Memory B cell (primary cell): ENCODE measurements at regions not wholly inside any gene's neighbourhood (a gene's known extent, or its start where the extent isn't known, plus 50 kb on each side); places are given as distances from the start of the nearest gene placed in this dataset.

Experiments used
- ATAC-seq: fragments of 150-1000 bp; cut with Tn5 transposase; 2 replicates; pipeline ENCODE4 v1.10.0; 2021; ENCODE audit warnings: low read depth, mild to moderate bottlenecking, moderate library complexity
- DNase-seq, 2 donors: peaks; one replicate each; pipeline ENCODE4 v3.0.0; 2022; ENCODE audit warnings: low spot score in 2 of 2
- H3K27ac Mint-ChIP-seq: one replicate; pipeline ENCODE4 v1.8.0; 2022; ENCODE audit warnings: mild to moderate bottlenecking, moderate library complexity, mixed read lengths
- H3K27me3 Mint-ChIP-seq: one replicate; pipeline ENCODE4 v1.8.0; 2022; ENCODE audit warnings: mixed read lengths
- H3K36me3 Mint-ChIP-seq: one replicate; pipeline ENCODE4 v1.8.0; 2022; ENCODE audit warnings: mild to moderate bottlenecking, mixed read lengths
- H3K4me1 Mint-ChIP-seq: one replicate; pipeline ENCODE4 v1.8.0; 2022; ENCODE audit warnings: mixed read lengths
- H3K4me3 Mint-ChIP-seq: one replicate; pipeline ENCODE4 v1.8.0; 2022; ENCODE audit warnings: mild to moderate bottlenecking, moderate library complexity, mixed read lengths
- H3K9me3 Mint-ChIP-seq: one replicate; pipeline ENCODE4 v1.8.0; 2022; ENCODE audit warnings: mixed read lengths

DNA sequence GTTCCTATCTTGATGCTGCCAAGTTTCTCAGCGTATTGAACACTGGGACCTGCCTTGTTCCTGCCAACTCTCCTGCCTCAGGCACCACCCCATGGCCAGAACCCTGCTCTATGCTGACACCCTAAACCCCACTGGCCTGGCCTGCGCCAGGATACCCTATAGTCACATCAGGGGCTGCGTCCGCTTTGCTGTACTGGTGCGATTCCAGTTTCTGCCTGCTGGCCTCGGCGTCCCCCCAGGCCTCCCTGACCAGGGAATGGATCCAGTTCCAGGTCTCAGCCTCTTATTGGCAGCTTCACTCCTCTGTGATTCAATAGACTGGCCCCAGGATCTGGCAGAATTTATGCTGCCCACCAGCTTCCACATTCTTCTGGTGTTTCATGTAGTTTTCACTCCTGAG is 55.0 kb downstream of the GPR6 start:
- H3K27me3 Mint-ChIP-seq, result no peaks in the 10 kb centered on the region
- no peak overlapping the region for H3K27ac Mint-ChIP-seq
- ATAC-seq (no peak), DNase-seq (no peak)
- no peaks in the 10 kb centered on the region for H3K9me3 Mint-ChIP-seq
- H3K4me3 Mint-ChIP-seq, result no peak overlapping the region
- no peaks in the 10 kb centered on the region for H3K36me3 Mint-ChIP-seq
- H3K4me1 Mint-ChIP-seq, result no peaks in the 10 kb centered on the region

DNA sequence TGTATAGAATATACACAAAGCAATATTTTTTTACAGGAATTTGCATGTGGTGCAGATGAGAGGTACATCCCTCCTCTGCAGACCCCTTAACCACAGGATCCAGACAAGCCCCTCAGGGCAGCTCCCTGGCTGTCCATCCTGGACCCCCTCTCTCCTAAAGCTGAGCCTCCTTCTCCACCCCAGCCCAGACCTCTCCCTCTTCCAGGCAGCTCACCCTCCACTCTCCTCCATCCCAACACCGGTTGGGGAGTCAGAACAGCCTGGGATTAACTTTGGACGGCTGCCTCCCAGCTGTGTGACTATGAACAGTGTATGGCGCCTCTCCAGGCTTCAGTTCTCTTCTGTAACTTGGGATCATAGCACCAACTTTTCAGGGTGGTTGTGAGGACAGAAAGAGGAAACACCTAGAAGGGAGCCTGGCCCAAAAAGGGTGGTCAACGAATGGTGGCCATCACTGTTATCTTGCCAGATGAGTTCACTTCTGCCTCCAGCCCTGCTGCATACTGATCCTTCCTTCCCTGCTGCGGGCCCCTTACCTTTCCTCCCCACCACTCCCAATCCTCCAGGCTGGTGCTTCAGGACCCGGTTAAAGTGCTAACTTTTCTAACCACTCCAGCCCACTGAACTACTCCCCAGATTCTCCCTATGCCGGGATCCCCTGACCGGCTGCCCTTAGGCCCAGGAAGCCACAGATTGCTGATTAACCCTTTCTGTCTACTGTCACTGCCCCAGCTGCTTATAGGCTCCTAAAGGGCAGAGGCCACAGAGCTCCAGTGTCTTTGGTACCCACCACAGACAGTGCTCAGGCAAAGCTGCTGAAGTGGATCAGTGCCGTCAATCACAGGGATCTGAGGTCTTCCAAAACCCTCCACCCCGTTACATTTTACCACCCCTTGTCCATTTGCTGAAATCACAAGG is 55.9 kb downstream of the GPR6 start:
- Mint-ChIP-seq H3K9me3 (no peaks in the 10 kb centered on the region), H3K36me3 (no peaks in the 10 kb centered on the region), H3K27me3 (no peaks in the 10 kb centered on the region), H3K27ac (no peak overlapping the region), H3K4me3 (no peak overlapping the region), H3K4me1 (no peaks in the 10 kb centered on the region)
- DNase-seq, result no peak
- no peak for ATAC-seq

DNA sequence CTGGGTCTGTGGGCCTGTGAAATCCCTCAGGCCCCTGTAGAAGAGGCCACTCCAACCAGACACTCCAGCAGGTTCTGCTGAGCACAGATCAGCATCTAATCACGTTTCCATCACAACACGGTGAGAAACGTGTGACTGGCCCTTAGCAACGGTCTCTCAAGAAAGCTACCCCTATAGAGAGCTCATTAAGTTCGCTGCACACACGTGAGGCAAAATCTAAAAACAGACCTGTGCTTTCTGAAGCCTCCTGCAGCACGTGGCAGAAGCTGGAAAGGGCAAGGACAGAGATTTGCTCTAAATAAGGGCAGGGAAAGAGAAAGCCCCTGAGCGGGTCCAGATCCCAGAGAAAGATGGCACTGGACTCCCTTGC is 56.5 kb downstream of the GPR6 start:
- no peak overlapping the region for H3K27ac Mint-ChIP-seq
- H3K36me3 Mint-ChIP-seq, result no peaks in the 10 kb centered on the region
- no peak overlapping the region for H3K4me3 Mint-ChIP-seq
- no peak for ATAC-seq
- no peaks in the 10 kb centered on the region for H3K9me3 Mint-ChIP-seq
- DNase-seq, result no peak
- H3K4me1 Mint-ChIP-seq, result peaks cover 4% of the 10 kb centered on the region
- H3K27me3 Mint-ChIP-seq, result no peaks in the 10 kb centered on the region

DNA sequence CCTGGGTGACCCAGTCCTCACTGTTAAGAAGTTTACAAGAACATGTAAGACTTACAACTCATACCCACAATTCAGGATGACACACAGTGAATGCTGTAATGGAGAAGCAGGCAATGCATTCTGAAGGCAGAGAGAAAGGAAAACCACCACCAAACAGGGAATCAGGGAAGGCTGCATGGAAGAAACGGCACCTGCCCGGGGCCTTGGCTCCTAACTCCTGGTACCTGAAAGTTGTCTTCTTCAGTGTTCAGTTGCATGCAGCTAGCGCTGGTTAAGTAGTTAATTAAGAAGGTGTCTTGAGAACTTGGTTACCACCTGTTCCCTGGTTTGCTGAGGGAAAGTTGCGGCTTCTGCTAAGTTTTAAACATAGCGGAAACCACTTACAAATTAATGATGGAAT is 57.2 kb downstream of the GPR6 start:
- no peak overlapping the region for H3K4me3 Mint-ChIP-seq
- peaks cover 4% of the 10 kb centered on the region for H3K4me1 Mint-ChIP-seq
- no peak overlapping the region for H3K27ac Mint-ChIP-seq
- ATAC-seq, result no peak
- H3K27me3 Mint-ChIP-seq, result no peaks in the 10 kb centered on the region
- no peak for DNase-seq
- no peaks in the 10 kb centered on the region for H3K9me3 Mint-ChIP-seq
- no peaks in the 10 kb centered on the region for H3K36me3 Mint-ChIP-seq

DNA sequence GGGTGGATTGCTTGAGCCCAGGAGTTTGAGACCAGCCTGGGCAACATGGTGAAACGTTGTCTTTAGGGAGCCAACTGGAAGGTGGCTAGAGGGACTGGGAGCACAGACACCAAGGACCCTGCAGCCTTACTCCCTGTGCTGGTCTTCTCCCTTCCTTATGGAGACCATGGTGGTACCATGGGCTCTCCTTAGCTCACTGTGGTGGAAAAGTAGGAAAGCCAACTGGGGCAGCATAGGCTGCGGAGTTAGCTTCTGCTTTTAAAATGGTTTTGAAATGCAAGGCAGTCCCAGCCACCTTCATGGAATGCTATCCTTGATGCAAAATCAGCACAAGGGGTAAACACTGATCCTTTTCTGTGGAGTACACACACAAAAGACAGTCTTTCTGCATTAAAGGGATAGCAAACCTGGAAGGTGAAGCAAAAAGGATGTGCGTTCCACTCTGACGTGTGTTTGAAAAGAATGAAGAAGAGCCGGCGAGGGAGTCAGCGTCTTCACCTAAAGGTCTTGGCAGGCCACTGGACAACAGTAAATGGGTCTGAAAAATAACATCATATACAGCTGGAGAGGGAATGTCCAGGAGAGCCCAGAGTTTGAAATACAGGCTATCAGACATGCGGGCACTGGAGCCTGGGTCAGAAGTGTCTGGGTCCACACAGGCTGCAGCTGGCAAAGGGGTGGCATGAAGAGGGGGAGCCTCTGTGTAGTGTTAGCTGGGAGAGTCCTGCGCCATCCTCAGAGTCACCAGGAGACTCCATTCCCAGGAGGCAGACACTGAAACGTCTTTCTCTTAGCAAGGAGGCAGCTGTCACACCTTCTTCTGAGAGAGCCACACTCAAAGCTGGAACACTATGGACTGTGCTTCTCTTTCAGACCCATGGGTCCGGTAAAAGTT is 58.5 kb downstream of the GPR6 start:
- no peak for ATAC-seq
- Mint-ChIP-seq H3K36me3 (no peaks in the 10 kb centered on the region), H3K27me3 (no peaks in the 10 kb centered on the region), H3K4me3 (no peak overlapping the region), H3K27ac (no peak overlapping the region), H3K4me1 (peaks cover 4% of the 10 kb centered on the region), H3K9me3 (no peaks in the 10 kb centered on the region)
- DNase-seq, result no peak

DNA sequence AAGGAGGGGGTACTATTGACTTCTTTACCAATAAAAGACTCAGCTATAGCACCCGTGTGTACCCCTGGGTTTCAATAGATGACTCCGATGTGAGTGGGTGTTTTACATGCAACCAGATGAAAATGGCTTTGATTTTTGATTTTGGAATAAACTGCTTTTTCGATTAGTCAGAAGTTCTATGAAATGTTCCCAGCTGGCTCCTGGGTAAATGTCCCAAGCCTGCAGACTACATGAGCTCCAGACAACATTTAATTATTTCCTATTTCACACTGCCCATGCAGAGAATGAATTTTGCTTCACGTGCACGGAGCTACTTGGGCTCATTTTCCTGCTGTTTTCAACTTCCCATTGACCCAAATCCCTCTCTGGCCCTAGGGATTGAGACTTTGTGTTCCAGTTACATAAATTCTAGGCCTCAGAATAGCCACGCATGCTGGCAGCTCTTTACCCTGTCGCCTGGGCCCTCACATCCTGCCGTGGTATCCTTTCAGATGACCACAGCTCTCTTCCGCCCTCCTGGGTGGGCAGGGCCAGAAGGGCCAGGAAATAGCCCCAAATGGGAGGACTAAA is 59.7 kb downstream of the GPR6 start:
- no peaks in the 10 kb centered on the region for H3K9me3 Mint-ChIP-seq
- no peak overlapping the region for H3K4me3 Mint-ChIP-seq
- peaks cover 4% of the 10 kb centered on the region for H3K4me1 Mint-ChIP-seq
- H3K27me3 Mint-ChIP-seq, result no peaks in the 10 kb centered on the region
- no peak for ATAC-seq
- no peak for DNase-seq
- no peaks in the 10 kb centered on the region for H3K36me3 Mint-ChIP-seq
- H3K27ac Mint-ChIP-seq, result no peak overlapping the region

DNA sequence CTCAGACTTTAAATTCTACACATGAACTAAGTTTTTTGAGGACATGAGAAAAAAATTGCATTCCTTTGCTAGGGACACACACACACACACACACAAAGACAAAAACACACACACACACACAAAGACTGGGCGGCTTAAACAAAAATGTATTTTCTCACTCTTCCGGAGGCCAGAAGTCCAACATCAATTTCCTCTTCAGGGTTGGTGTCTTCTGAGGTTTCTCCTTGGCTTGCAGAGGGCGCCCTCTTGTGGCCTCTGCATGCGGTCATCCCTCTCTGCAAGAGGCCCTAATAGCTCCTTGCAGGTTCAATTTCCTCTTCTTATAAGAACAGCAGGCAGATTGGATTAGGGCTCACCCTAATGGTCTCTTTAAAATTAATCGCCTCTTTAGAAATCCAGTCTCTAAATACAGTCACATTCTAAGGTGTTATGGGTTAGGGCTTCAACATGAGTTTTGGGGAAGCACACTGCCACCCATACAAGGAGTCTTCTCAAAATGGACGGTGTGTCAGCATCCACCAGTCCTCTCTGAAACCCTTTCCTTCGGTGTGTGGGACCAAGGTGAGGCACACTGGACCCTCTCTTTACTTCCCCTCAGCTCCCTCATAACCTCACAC is 61.4 kb downstream of the GPR6 start:
- ATAC-seq, result peak; percentile 82
- peaks cover 9% of the 10 kb centered on the region for H3K4me1 Mint-ChIP-seq
- peak overlapping the region; percentile 90 for H3K4me3 Mint-ChIP-seq
- no peaks in the 10 kb centered on the region for H3K9me3 Mint-ChIP-seq
- no peaks in the 10 kb centered on the region for H3K36me3 Mint-ChIP-seq
- DNase-seq, result peak; percentile 79 to 80
- no peaks in the 10 kb centered on the region for H3K27me3 Mint-ChIP-seq
- H3K27ac Mint-ChIP-seq, result peak overlapping the region; percentile 86

DNA sequence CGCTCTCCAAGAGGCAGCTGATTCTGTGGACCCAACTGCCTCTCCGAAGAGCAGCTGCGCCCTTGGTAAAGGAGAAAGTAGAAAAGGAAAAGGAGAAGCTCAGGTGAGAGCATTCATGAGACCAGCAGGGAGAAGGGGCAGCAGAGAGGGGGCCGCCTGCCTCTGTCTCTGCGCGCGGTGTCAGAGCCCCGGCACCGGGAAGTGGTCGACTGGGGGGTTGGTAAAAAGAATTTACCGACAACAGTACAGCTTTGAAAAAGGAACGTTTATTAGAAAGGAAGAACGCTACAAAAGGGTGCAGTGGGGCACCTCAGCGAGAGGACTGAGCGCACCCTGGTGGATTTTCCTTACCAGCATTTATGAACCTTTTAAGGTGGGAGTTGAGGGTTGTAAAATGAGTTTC is 61.9 kb downstream of the GPR6 start:
- DNase-seq, result peak; percentile 38 to 58

DNA sequence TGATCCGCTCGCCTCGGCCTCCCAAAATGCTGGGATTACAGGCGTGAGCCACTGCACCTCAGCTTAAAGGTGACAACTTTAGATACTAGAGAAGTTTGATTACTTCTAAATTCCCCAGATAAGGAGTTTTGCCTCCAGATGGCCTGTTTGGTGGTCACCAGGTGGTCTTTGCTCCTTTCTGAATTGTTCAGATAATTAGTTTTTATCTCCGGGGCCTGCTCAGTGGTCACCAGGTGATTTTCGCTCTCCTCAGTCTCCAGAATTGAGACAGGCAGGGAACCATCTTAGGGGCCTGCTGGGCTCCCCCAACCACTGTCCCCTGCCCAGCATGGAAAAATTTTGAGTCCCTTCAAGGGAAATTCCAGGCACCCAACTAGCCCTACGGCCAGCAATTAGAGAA is 62.6 kb downstream of the GPR6 start:
- ATAC-seq, result no peak
- H3K9me3 Mint-ChIP-seq, result no peaks in the 10 kb centered on the region
- no peaks in the 10 kb centered on the region for H3K27me3 Mint-ChIP-seq
- H3K27ac Mint-ChIP-seq, result no peak overlapping the region
- H3K4me1 Mint-ChIP-seq, result peaks cover 9% of the 10 kb centered on the region
- DNase-seq, result no peak
- H3K36me3 Mint-ChIP-seq, result no peaks in the 10 kb centered on the region
- H3K4me3 Mint-ChIP-seq, result peak overlapping the region; percentile 51

More for the DNA sequence above, 61.9 kb downstream of the GPR6 start:
- Mint-ChIP-seq H3K4me1 (peaks cover 9% of the 10 kb centered on the region), H3K27me3 (no peaks in the 10 kb centered on the region), H3K36me3 (no peaks in the 10 kb centered on the region), H3K4me3 (peak overlapping the region; percentile 90), H3K9me3 (no peaks in the 10 kb centered on the region), H3K27ac (peak overlapping the region; percentile 86)
- peak; percentile 64 for ATAC-seq

DNA sequence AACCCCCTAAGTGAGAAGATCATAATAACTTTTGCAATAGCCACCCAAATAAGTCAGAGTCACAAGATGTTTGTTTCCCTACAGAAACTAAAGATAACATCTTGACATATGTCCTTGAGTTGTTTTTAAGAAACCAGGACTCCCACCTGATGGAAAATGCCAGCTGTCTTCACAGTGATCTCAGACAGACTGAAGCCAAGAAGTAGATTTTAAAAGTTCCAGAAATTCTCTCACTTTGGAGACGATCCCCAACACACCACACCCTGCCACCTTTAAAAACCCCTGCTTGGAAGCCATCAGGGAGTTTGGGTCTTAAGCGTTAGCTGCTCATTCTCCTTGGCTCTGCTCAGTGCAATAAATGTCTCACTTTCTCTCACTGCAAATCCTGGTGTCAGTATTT is 63.0 kb downstream of the GPR6 start:
- Mint-ChIP-seq H3K9me3 (no peaks in the 10 kb centered on the region), H3K27ac (no peak overlapping the region), H3K4me3 (peak overlapping the region; percentile 51), H3K36me3 (no peaks in the 10 kb centered on the region), H3K4me1 (peaks cover 9% of the 10 kb centered on the region), H3K27me3 (no peaks in the 10 kb centered on the region)
- DNase-seq (no peak), ATAC-seq (no peak)

DNA sequence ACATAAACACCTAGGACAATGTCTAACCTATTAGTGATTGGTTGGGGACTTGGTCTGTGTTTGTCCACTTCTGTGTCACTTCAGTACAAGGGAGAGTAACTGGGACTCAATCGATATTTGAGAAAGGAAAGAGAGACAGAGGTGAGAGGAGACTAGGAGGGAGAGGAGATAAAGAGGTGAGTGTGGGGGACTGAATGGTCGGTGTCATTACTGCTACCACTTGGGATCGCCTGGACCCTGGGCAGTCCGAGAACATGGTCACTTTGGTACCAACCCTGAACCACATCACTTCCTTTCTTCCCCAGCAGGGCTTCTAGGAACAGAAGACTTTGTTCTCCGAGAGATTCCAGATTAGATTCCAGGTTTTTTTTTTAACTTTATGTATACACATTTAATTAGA is 63.7 kb downstream of the GPR6 start:
- Mint-ChIP-seq H3K4me3 (no peak overlapping the region), H3K27me3 (no peaks in the 10 kb centered on the region), H3K27ac (no peak overlapping the region), H3K4me1 (peaks cover 9% of the 10 kb centered on the region), H3K36me3 (no peaks in the 10 kb centered on the region), H3K9me3 (no peaks in the 10 kb centered on the region)
- ATAC-seq (no peak), DNase-seq (no peak)

DNA sequence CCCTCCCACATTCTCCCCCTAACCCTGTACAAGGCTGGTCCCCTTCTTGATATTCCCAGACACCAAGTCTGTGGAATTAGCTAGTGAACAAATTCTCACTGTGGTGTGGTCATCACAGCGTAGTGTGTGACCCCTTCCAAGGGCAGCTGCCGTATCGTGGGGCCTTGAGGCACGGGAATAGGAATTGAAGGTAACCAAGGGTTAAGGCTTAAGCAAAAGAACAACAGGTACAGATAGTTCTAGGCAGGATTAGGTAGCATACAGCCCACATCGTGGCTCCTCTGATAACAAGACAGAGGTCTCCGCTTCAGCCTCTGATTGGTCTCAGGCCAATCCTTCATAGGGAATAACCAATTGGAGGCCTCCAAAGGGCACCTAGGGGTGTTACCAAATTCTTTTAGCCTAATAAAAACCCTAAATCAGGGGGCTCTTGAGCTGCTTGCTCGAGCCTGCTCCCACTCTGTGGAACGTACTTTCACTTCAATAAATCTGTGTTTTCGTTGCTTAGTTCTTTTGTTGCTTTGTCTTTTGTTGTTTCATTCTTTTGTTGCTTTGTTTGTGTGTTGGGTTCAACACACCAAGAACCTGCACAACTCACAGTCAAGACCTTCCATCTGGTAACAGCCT is 64.7 kb downstream of the GPR6 start:
- Mint-ChIP-seq H3K27ac (no peak overlapping the region), H3K9me3 (no peaks in the 10 kb centered on the region), H3K36me3 (no peaks in the 10 kb centered on the region), H3K4me3 (no peak overlapping the region), H3K27me3 (no peaks in the 10 kb centered on the region), H3K4me1 (peaks cover 9% of the 10 kb centered on the region)
- ATAC-seq, result no peak
- DNase-seq, result no peak

DNA sequence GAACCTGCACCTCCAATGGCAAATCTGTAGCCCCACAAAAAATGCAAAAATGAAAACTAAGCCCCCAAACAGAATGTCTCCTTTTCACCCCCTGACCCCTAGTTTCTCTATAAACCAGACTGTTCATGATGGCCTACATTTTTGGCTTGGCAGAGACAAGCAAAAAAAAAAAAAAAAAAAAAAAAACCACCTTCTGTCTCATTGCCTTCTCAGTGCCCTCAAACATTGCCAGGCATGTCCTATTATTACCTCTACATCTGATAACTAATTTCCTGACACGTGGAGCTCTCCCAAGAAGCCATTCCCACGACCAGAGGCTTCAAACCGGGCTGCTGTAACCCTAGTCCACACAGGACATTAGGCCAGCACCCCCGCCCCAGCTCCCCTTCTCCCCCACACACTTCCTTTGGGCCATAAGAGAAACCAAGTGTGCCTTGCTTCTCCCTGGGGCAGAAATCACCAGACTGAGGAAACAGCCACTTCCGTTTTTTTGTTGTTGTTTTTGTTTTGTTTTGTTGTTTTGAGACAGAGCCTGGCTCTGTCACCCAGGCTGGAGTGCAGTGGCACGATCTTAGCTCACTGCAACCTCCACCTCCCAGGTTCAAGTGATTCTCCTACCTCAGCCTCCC is 65.4 kb downstream of the GPR6 start:
- DNase-seq, result no peak
- ATAC-seq, result no peak
- Mint-ChIP-seq H3K27ac (no peak overlapping the region), H3K9me3 (no peaks in the 10 kb centered on the region), H3K4me1 (peaks cover 9% of the 10 kb centered on the region), H3K36me3 (no peaks in the 10 kb centered on the region), H3K27me3 (no peaks in the 10 kb centered on the region), H3K4me3 (no peak overlapping the region)
